GM12878 (cell line): ENCODE measurements at regions not wholly inside any gene's neighbourhood (a gene's known extent, or its start where the extent isn't known, plus 50 kb on each side); places are given as distances from the start of the nearest gene placed in this dataset.

Experiments used
- ATAC-seq: fragments of 200-7000 bp; cut with Tn5 transposase; 3 replicates; pipeline ENCODE4 v1.9.1; 2020; ENCODE audit warnings: mild to moderate bottlenecking, moderate library complexity
- BruUV-seq: library from RNA; stranded (reverse); fragments of 400-500 nt; replicated peaks from 2 replicates; lab custom pipeline; 2021; lab: Mats Ljungman, UMichigan
- CTCF ChIA-PET: fragments of 300-600 bp; sonication (Branson Sonifier 250); formaldehyde crosslinking; extraction: SDS; loops from one replicate; lab custom pipeline; 2021; ENCODE audit warnings: inconsistent platforms; lab: Yijun Ruan, JAX
- POLR2A ChIA-PET: fragments of 350-600 bp; formaldehyde crosslinking; extraction: SDS; loops from one replicate; lab custom pipeline; 2021; ENCODE audit warnings: inconsistent platforms; lab: Charles Lee
- RAD21 ChIA-PET: fragments of 300-600 bp; sonication (Branson Sonifier 250); formaldehyde crosslinking; loops from one replicate; lab custom pipeline; 2023; ENCODE audit warnings: antibody characterized with exemption; ENCODE audit not compliant: unreplicated experiment; lab: Charles Lee
- SMC1A ChIA-PET: fragments of 300-600 bp; sonication (Branson Sonifier 250); formaldehyde crosslinking; loops from one replicate; lab custom pipeline; 2023; ENCODE audit not compliant: unreplicated experiment, uncharacterized antibody; lab: Charles Lee
- DNase-seq: peaks from one replicate; pipeline ENCODE4 v3.0.0-alpha.2; 2011; ENCODE audit warnings: low read depth, low spot score
- FAIRE-seq: peaks from 3 replicates; lab custom pipeline; 2011; peaks lifted over from hg19 to GRCh38; lab: Jason Lieb, UNC
- H2AFZ ChIP-seq: 2 replicates; pipeline ENCODE4 v1.6.0; 2011; ENCODE audit warnings: low read depth, low read length, control low read depth; ENCODE audit not compliant: control insufficient read depth
- H3K27ac ChIP-seq: 2 replicates; pipeline ENCODE4 v1.5.1; 2011; ENCODE audit warnings: control low read depth; ENCODE audit not compliant: control insufficient read depth, insufficient read depth
- H3K27me3 ChIP-seq, 2 experiments: replicated peaks in 1 of 2; 2 replicates each; pipeline versions ENCODE4 v1.6.0 to v1.6.1; 2011; ENCODE audit warnings: low read length in 1 of 2; ENCODE audit not compliant: control insufficient read depth in 2 of 2, insufficient read depth in 2 of 2
- H3K36me3 ChIP-seq, 2 experiments: 2 replicates each; pipeline ENCODE4 v1.5.1; 2011; ENCODE audit warnings: low read length in 1 of 2; ENCODE audit not compliant: control insufficient read depth in 2 of 2, insufficient read depth in 2 of 2
- H3K4me1 ChIP-seq: 2 replicates; pipeline ENCODE4 v1.6.1; 2011; ENCODE audit warnings: mild to moderate bottlenecking, low read length, moderate library complexity, mixed read lengths; ENCODE audit not compliant: control insufficient read depth, insufficient read depth
- H3K4me2 ChIP-seq: 2 replicates; pipeline ENCODE4 v1.6.0; 2011; ENCODE audit warnings: control low read depth; ENCODE audit not compliant: control insufficient read depth, insufficient read depth
- H3K4me3 ChIP-seq: fragments of 200-600 bp; sonication (generic); 2 replicates; pipeline ENCODE4 v1.5.1; 2016
- H3K79me2 ChIP-seq: 2 replicates; pipeline ENCODE4 v1.6.0; 2011; ENCODE audit warnings: low read length; ENCODE audit not compliant: control insufficient read depth, insufficient read depth
- H3K9ac ChIP-seq: 2 replicates; pipeline ENCODE4 v1.8.0; 2011; ENCODE audit warnings: low read length, control low read depth, mixed read lengths; ENCODE audit not compliant: control insufficient read depth, insufficient read depth
- H3K9me3 ChIP-seq: replicated peaks from 3 replicates; pipeline ENCODE4 v1.5.1; 2011; ENCODE audit warnings: mild to moderate bottlenecking, low read length; ENCODE audit not compliant: control insufficient read depth, insufficient read depth
- H4K20me1 ChIP-seq: 2 replicates; pipeline ENCODE4 v1.6.0; 2011; ENCODE audit not compliant: control insufficient read depth, insufficient read depth
- ASH2L ChIP-seq: fragments of 300-600, 200-600 bp; sonication (generic); IDR thresholded peaks from 2 replicates; pipeline ENCODE4 v1.6.1; 2017; ENCODE audit warnings: low read depth, mild to moderate bottlenecking, borderline replicate concordance
- KLF5 ChIP-seq: fragments of 450-650 bp; IDR thresholded peaks from 2 replicates; pipeline ENCODE4 v1.6.1; 2014; ENCODE audit warnings: mild to moderate bottlenecking; ENCODE audit not compliant: partially characterized antibody
- MEF2B ChIP-seq: fragments of 450-650 bp; IDR thresholded peaks from 2 replicates; pipeline ENCODE4 v1.6.1; 2018; ENCODE audit warnings: mild to moderate bottlenecking, moderate library complexity; ENCODE audit not compliant: partially characterized antibody, poor library complexity, severe bottlenecking
- NFYB ChIP-seq: IDR thresholded peaks from 2 replicates; pipeline ENCODE4 v1.6.1; 2011; ENCODE audit warnings: low read depth, mild to moderate bottlenecking, low read length, improper control_type of control experiment, moderate library complexity; ENCODE audit not compliant: insufficient read depth
- NRF1 ChIP-seq: conservative IDR thresholded peaks from 2 replicates; pipeline ENCODE4 v1.6.1; 2011; ENCODE audit warnings: mild to moderate bottlenecking, low read depth, low read length, improper control_type of control experiment
- POLR2A ChIP-seq: IDR thresholded peaks from 2 replicates; pipeline ENCODE4 v1.6.1; 2011; ENCODE audit warnings: low read depth, mild to moderate bottlenecking, low read length
- POLR2AphosphoS2 ChIP-seq: IDR thresholded peaks from 2 replicates; pipeline ENCODE4 v1.6.1; 2011; ENCODE audit warnings: low read depth, mild to moderate bottlenecking, low read length, improper control_type of control experiment, moderate library complexity
- SMARCA5 ChIP-seq: fragments of 450-650 bp; IDR thresholded peaks from 2 replicates; pipeline ENCODE4 v1.6.1; 2017; ENCODE audit warnings: mild to moderate bottlenecking
- SREBF1 ChIP-seq: IDR thresholded peaks from 2 replicates; pipeline ENCODE4 v1.6.1; 2012; ENCODE audit warnings: mild to moderate bottlenecking, low read length
- SUZ12 ChIP-seq: fragments of 200-600 bp; sonication (generic); IDR thresholded peaks from one replicate; pipeline ENCODE4 v1.6.1; 2018; ENCODE audit warnings: antibody characterized with exemption, mild to moderate bottlenecking; ENCODE audit not compliant: unreplicated experiment
- ZBED1 ChIP-seq: IDR thresholded peaks from 2 replicates; pipeline ENCODE4 v1.6.1; 2016; ENCODE audit warnings: borderline replicate concordance
- WGBS: methylation state at CpG from one replicate; pipeline ENCODE4 v1.1.6; 2016; ENCODE audit warnings: low lambda C conversion rate; ENCODE audit not compliant: insufficient replicate concordance, insufficient coverage; ENCODE audit errors: missing lambda C conversion rate; 5-methylcytosine and 5-hydroxymethylcytosine counted together
- in situ Hi-C: fragments of 300-500 bp; cut with MboI; formaldehyde crosslinking; loops from 9 replicates; pipeline ENCODE4 v1.14.3; 2018; ENCODE audit warnings: mixed read lengths
- intact Hi-C: fragments of 100-400 bp; cut with micrococcal nuclease; formaldehyde crosslinking; loops from one replicate; pipeline ENCODE4 v1.14.2; 2022; ENCODE audit not compliant: unreplicated experiment
- TF ChIP-seq, protein P1 (sequence below): fragments of 450-650 bp; IDR thresholded peaks from 2 replicates; pipeline ENCODE4 v1.6.1; 2017; ENCODE audit warnings: mild to moderate bottlenecking, low read depth, inconsistent platforms; ENCODE audit not compliant: poor library complexity, severe bottlenecking
- TF ChIP-seq, protein P2 (sequence below): fragments of 450-650 bp; IDR thresholded peaks from 2 replicates; pipeline ENCODE4 v1.6.1; 2018; ENCODE audit warnings: borderline replicate concordance, mild to moderate bottlenecking; ENCODE audit not compliant: partially characterized antibody

GRCh38 chr5:56430422-56430821, 197.3 kb upstream of the ANKRD55 start:
- in situ Hi-C loops (no loop called here), intact Hi-C loops (no loop called here)
- Histone ChIP-seq H3K9me3 (no peaks in the 10 kb centered on the region; the same call in 2 of the 3 replicates), H3K9ac (no peak overlapping the region), H2AFZ (no peak overlapping the region), H3K79me2 (no peaks in the 10 kb centered on the region), H4K20me1 (no peaks in the 10 kb centered on the region), H3K4me3 (no peak overlapping the region), H3K27ac (no peak overlapping the region), H3K4me1 (no peaks in the 10 kb centered on the region), H3K27me3 (no peaks in the 10 kb centered on the region), H3K4me2 (no peak overlapping the region), H3K36me3 (no peaks in the 10 kb centered on the region)
- SMC1A ChIA-PET: interaction anchor here (0.6 kb wide), 1 partner anchor 542 kb away, joined by 5 read pairs; no protein-coding TSS in a partner anchor
- WGBS: 71% methylated on average over 1 of the region's 1 CpG
- TF ChIP-seq MEF2B (no peak), SUZ12 (no peak), ASH2L (no peak), SMARCA5 (no peak), KLF5 (no peak), NFYB (no peak), SREBF1 (no peak), ZBED1 (no peak), POLR2AphosphoS2 (no peak), POLR2A (no peak), NRF1 (no peak)
- TF ChIP-seq, protein P1, sequence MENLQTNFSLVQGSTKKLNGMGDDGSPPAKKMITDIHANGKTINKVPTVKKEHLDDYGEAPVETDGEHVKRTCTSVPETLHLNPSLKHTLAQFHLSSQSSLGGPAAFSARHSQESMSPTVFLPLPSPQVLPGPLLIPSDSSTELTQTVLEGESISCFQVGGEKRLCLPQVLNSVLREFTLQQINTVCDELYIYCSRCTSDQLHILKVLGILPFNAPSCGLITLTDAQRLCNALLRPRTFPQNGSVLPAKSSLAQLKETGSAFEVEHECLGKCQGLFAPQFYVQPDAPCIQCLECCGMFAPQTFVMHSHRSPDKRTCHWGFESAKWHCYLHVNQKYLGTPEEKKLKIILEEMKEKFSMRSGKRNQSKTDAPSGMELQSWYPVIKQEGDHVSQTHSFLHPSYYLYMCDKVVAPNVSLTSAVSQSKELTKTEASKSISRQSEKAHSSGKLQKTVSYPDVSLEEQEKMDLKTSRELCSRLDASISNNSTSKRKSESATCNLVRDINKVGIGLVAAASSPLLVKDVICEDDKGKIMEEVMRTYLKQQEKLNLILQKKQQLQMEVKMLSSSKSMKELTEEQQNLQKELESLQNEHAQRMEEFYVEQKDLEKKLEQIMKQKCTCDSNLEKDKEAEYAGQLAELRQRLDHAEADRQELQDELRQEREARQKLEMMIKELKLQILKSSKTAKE: no peak
- TF ChIP-seq, protein P2, sequence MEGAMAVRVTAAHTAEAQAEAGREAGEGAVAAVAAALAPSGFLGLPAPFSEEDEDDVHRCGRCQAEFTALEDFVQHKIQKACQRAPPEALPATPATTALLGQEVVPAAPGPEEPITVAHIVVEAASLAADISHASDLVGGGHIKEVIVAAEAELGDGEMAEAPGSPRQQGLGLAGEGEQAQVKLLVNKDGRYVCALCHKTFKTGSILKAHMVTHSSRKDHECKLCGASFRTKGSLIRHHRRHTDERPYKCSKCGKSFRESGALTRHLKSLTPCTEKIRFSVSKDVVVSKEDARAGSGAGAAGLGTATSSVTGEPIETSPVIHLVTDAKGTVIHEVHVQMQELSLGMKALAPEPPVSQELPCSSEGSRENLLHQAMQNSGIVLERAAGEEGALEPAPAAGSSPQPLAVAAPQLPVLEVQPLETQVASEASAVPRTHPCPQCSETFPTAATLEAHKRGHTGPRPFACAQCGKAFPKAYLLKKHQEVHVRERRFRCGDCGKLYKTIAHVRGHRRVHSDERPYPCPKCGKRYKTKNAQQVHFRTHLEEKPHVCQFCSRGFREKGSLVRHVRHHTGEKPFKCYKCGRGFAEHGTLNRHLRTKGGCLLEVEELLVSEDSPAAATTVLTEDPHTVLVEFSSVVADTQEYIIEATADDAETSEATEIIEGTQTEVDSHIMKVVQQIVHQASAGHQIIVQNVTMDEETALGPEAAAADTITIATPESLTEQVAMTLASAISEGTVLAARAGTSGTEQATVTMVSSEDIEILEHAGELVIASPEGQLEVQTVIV: no peak
- no peak for DNase-seq
- CTCF ChIA-PET: no interaction called here
- no TSS peak for BruUV-seq
- POLR2A ChIA-PET: no interaction called here
- FAIRE-seq: no peak
- RAD21 ChIA-PET: no interaction called here
- ATAC-seq: no peak
